Hematopoietic multipotent progenitor cell (in vitro differentiated cells): ENCODE measurements at regions not wholly inside any gene's neighbourhood (a gene's known extent, or its start where the extent isn't known, plus 50 kb on each side); places are given as distances from the start of the nearest gene placed in this dataset.

Experiments used
- DNase-seq, 3 donors: peaks; one replicate each; pipeline ENCODE4 v3.0.0-alpha.2; 2011 to 2015; ENCODE audit warnings: low read depth in 2 of 3, low spot score in 2 of 3

- DNase-seq: no peak
Measured at GRCh38 chr5:174159327-174160114, 114.0 kb downstream of the NSG2 start.

- no peak for DNase-seq
Measured at GRCh38 chr5:174165406-174165805, 119.9 kb downstream of the NSG2 start.

- DNase-seq: no peak
Measured at GRCh38 chr5:174166231-174167079, 120.9 kb downstream of the NSG2 start.

GRCh38 chr5:174167080-174167910 lies 121.8 kb downstream of the NSG2 start:
- DNase-seq: no peak

- no peak for DNase-seq
Measured at GRCh38 chr5:174172152-174172551, 126.6 kb downstream of the NSG2 start.

GRCh38 chr5:174172566-174172965 lies 127.1 kb downstream of the NSG2 start:
- DNase-seq: no peak

- DNase-seq: no peak
Measured at GRCh38 chr5:174173766-174174165, 128.3 kb downstream of the NSG2 start.

- peak in 1 of 3 donors; percentile 59 for DNase-seq
Measured at GRCh38 chr5:174175716-174176268, 130.3 kb downstream of the NSG2 start.

- no peak for DNase-seq
Measured at GRCh38 chr5:174176511-174176910, 131.0 kb downstream of the NSG2 start.

- DNase-seq: no peak
Measured at GRCh38 chr5:174177531-174177930, 132.0 kb downstream of the NSG2 start.

- DNase-seq: peak in 1 of 3 donors; percentile 66
Measured at GRCh38 chr5:174177976-174178605, 132.6 kb downstream of the NSG2 start.

GRCh38 chr5:174180639-174181038 lies 135.1 kb downstream of the NSG2 start:
- DNase-seq: no peak

- DNase-seq: no peak
Measured at GRCh38 chr5:174182111-174182510, 136.6 kb downstream of the NSG2 start.

GRCh38 chr5:174183701-174184100 lies 138.2 kb downstream of the NSG2 start:
- DNase-seq: no peak

GRCh38 chr5:174185506-174185905 lies 140.0 kb downstream of the NSG2 start:
- no peak for DNase-seq

GRCh38 chr5:174186096-174186695 lies 140.7 kb downstream of the NSG2 start:
- no peak for DNase-seq

GRCh38 chr5:174187001-174187400 lies 141.5 kb downstream of the NSG2 start:
- no peak for DNase-seq

- DNase-seq: no peak
Measured at GRCh38 chr5:174187481-174187880, 142.0 kb downstream of the NSG2 start.

- DNase-seq: no peak
Measured at GRCh38 chr5:174188295-174188694, 142.8 kb downstream of the NSG2 start.
